ENCODE measurements at regions not wholly inside any gene's neighbourhood (a gene's known extent, or its start where the extent isn't known, plus 50 kb on each side); places are given as distances from the start of the nearest gene placed in this dataset.
"Not testable (repeated sequence)": the region's sequence is repeated elsewhere in the genome, so short reads cannot be mapped to it uniquely, and the experiment has no call there.

DNA sequence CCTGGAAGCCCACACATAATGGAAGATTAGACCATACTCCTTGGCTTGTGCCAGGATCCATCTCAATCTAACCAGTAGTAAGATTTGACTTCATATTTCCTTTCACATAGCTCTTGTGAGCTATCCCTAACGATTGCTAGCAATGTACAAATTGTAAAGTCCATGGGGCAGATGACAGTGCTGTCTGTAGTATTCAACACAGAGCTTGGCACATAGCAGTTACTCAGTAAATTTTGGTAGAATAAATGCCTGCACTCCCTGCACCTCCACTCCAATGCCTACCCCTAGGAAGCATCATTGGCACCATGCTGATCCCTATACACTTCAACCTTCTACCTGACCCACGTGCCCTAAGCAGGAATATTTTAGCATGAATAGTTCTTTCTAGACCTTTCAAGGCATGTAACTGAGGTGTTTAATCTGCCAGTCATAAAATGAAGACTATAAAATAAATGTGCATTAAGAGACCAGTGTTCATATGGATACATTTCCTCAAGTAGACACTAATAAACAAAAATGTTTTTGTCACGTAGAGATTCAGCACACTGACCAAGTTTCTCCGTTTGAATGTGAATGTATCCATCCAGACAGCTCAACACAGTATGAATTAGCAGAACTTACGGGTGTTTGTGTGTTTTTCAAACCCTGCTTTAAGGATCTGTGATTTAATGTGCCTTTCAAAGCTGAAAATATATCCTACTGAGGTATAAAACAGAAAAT, 98.8 kb downstream of the BMP4 start:
- DNase-seq, result no peak

DNA sequence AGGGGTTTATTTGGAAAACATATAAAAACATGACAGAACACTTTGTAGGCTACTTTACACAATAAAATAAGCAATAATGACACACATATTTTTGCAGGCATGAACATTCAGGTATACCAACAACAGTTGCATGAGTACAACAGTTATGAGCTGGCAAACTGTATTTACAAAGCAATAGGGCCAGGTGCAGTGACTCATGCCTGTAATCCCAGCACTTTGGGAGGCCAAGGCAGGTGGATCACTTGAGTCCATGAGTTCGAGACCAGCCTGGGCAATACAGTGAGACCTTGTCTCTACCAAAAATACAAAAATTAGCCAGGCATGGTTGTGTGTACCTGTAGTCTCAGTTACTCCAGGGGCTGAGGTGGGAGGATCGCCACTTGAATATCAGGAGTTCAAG, 101.1 kb downstream of the BMP4 start:
- DNase-seq, result no peak

DNA sequence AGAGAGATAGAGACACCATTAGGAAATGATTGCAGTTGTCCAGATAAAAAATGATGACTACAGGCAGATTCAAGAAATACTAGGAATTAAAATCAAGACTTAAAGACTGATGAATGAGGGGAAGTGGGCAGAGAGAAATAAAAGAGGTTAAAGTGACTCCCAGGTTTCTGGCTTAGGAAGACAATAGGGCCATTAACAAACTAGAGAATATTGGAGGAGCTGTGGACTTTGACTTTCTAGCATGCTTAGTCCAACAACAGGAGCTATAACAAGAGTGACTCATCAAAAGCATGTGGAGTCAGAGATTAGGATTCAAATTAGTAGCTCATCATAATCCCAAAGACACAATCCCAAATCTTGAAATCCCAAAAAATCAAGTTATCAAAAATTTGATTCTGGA, 101.5 kb downstream of the BMP4 start:
- no peak for DNase-seq

DNA sequence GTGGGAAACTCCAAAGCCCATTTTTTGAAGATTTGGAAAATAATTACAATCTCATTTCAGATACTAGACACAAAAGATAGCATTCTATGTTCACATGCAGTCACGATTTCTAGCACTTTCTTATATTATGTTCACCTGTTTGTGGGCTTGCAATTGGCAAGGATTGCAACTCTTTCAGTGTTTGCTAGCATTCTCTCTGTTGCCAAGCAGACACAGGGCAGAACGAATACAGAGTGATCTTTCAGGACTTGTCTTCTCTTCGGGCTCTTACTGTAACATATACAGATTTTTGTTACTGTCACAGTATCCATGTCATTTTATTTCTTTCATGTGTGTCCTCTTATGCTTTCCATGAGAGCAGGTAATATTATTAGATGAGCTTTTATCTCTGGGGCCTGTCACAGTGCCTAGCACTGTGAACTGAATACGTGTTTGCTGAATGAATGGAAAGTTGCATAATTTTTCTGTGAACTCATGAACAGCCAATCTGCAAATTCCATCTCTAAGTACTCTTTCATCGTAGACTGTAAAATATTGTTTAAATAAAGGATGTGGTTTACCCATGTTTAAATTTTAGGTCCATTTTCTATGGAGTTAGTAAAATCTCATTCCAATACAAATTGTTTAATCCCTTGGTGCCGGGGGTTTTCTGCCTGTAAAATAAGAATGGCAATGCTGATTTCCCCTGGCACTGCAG, 105.1 kb downstream of the BMP4 start:
- DNase-seq, result no peak

DNA sequence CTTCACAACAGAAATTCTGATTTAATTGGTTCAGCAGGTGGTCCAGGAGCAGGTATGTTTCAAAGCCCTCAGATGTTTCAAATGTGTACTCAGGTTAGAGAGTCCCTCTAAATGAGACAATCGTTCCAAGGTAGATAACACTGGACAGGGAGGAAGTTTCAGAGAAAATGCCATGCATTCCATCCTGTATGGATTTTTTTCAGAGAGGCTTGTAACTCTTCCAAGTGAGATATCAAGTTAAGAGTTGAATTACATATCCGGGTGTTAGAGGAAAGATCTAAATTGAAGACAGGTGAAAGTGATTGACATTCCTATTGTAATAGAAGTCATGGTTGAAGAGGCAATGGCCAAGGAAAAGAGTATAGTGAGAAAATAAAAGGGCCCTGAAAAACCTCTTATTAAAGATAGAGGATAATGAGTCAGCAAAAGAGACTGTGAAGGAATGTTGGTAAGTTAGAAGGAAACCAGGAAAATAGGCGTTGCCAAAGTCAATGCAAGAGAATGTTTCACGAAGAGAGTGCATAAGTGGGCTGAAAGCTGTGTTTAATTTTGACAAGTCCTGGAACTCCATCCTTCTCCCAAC, 105.8 kb downstream of the BMP4 start:
- no peak for DNase-seq

DNA sequence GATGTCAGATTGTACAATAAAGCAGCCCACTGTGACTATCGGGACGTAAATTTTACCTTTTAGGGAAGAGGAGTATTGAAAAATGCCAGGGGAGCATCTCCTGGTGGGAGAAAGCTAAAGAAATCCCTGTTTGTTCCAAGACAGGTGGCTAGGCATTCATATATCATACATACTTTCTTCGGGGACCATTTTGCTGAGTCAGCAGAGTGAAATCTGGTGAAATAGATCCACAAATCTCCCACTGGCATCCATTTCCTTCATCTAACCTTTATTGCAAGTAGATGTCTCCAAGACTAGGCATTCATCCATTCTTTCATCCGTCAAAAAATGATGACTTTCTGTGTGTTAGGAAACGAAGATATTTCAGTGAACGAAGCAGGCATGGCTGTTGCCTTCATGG, 107.1 kb downstream of the BMP4 start:
- no peak for DNase-seq

DNA sequence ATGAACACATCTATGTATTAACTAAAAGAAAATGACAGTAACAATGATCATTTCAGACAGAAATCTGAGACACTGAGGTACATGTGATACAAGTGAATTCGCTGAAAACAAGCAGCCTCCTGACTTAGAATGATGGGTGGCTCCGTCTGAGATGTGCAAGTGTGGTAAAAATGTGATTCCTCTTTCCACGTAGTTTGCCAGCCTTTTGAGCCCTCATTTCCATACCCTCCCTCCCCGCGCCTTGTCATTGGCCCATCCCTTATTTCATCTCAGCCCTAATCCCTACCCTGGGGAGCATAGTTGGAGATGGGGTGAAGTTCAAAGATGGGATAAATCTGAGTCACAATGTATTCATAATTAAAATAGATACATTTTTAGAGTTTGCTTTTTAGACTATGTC, 107.8 kb downstream of the BMP4 start:
- DNase-seq, result no peak

DNA sequence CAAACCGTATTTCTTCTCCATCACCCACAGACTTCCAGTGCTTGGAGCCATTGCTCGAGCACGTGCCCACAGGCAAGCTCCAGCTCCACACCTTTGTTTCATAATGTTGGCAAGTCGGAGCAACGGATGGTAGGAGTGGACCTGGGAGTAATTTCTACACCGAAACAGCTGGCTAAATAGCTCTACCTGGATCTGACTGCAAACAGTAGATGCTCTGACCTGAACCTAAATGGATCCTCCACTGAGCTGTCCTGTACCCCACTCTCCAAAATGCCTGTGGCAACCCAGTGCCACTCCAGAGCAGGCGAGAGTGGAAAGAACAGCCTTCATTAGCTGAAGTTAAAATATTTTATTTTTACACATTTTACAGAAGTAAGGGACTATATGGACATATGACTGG, 108.7 kb downstream of the BMP4 start:
- DNase-seq, result no peak

DNA sequence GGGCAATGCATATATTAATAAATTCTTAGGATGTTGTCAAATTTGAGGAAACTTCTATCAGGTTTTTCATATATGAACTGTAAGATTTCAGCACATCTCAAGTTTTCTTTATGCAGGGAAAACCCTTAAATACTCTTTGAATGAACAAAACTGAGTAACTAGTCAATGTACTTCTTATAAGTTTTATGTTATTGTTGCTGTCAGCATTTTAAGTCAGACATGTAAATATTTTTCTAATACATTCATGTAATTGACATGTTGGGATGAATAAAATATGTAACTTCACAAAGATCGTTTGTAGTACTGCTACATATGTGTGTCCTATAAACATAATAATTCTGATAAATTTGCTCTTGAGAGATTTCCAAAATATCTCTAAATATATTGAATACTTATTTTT, 109.6 kb downstream of the BMP4 start:
- DNase-seq, result no peak

DNA sequence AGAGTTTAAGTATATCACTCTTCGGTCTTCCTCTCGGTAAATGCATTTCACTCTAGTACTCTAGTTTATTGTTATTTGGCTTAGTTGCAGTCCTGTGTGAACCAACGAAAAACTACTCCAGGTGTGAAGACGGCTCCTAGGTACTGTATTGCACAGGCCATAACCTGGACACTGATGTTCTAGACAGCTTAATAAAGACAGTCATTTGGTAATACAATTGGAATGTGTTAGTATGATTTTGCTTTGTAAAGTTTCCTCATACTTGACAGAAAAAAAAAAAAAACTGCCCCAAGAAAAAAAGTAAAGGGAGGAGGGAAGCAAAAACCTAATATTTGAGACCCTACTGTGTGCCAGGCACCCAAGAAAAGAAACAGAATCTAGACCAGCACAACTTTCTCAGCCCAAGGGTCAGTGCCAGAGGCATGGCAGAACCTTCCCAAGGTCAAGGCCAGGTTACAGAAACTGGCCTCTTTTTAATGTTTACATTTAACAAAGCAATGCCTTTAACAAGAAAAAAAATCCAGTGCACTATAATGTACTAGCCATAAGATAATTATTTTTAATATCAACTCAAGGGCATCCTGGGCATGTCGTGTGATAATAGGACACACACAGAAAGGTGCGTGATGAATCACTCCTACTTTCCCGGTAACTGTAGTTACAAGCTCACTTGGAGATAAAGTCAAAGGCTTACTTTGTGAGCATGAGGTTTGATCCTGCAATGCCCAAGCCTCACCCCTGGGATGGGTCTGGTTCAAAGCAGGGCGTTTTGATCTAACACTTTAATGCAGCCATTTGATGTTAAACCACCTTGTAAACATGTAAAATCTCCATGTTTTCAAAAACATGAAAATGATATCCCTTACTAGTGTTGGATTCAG, 110.6 kb downstream of the BMP4 start:
- DNase-seq, result no peak

DNA sequence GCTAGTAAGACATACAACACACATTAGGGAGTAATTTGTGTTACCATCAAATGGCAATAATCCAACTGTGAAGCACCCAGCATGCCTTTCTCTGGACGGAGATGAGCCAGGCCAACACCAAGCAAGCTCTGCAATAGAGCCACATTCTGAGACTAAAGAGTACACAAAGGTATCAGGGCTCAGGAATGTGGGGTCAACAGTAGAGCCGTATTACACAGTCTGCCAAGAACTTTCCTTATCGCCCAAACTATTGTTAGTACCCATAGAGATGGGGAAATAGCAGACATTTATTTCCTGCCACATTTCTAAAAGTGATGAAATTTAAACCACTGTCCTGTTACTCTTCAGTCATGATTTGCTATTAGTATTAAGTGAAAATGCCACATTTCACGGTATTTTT, 113.7 kb downstream of the BMP4 start:
- no peak for DNase-seq

DNA sequence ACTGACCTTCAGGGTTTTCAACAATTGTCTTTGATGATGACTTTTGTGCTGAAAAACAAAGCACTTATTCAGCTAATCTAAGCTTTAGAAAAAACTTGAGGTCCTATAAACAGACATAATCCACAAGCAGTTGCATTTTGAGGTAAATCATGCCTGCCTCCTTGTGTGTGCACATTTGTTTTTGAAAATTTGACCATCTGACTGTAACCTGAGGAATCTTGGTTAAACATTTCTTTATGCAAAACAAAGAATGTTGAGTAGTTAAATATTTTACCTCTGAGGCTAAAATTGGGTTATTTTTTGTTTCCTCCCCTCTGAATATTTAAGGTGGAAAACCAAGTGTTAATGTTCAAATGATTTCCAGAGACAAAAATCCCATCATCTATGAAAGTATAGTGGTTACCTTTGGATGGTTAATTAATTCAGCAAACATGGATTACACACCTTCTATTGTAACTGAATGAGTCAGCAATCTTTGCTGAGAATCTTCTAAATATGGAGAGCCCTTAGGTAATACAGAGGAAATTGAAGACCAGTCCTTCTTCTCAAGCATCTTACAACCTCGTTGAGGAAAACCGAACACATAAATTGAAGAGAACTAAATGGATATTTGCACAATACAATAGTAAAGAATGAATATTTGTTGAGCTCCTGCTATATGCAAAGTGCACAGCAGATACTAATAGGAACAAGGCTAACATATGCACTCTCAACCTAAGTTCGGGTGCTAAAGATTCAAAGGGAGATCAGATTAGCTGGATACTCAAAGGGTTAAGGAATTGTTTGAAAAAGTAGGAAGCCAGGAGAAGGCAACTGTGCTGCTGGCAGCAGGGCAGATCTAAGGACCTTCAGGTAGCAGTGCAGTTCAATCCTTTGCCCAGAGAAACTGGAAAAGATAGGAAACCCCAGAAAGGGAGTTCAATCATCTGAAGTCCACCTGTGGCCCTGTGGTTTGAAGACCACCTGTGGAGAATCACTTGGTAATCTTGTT, 115.2 kb downstream of the BMP4 start:
- DNase-seq, result no peak

DNA sequence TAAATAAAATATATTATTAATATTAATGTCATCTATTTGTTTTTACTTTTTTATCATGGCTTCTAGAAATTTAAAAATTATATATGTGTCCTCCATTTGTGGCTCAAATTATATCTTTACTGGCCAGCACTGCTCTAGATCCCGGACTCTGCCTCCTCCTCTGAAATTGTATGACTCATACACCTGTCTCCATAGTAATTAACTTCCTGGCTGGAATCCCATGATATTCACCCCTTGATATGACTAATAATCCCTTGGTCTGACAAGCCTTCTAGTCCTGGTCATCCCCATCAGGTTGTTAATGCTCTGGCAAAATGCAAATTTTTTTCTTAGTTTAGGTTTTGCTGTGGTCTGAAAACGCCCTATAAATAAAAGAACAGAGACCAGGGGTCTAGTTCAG, 116.2 kb downstream of the BMP4 start:
- DNase-seq, result no peak

DNA sequence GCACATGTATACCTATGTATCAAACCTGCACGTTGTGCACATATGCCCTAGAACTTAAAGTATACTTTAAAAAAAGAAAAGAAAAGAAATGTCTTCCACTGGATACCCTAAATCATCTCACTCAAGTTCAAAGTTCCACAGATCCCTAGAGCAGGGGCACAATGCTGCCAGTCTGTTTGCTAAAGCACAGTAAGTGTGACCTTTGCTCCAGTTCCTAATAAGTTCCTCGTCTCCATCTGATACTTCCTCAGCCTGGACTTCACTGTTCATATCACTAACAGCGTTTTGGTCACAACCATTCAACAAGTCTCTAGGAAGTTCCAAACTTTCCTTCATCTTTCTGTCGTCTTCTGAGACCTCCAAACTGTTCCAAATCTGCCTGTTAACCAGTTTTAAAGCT, 118.3 kb downstream of the BMP4 start:
- DNase-seq, result no peak

DNA sequence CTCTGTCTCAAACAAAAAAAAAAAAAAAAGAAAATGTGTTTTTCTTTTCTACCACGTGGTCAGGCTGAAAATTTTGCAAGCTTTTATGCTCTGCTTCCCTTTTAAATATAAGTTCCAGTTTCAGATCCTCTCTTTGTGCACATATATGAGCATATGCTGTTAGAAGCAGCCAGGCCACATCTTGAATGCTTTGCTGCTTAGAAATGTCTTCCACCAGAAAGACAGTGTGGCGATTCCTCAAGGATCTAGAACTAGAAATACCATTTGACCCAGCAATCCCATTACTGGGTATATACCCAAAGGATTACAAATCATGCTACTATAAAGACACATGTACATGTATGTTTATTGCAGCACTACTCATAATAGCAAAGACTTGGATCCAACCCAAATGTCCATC, 119.0 kb downstream of the BMP4 start:
- not testable (repeated sequence) for DNase-seq

DNA sequence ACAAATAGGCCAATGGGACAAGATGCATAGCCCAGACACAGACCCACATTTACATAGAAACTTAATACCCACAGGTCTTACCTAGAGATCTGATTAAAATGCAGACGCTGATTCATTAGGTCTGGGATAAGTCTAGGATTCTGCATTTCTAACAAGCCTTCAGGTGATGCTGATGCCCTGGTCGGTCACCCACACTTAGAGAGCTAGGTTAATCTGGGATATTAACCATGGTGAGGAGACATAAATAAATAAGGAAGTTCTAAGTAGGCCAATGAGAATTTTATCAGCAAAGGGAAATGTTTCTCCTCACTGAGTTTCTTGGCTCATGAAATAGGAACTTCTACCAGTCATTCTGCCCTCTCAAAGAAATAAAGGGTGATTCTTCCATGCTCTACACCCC, 120.1 kb downstream of the BMP4 start:
- DNase-seq, result no peak

DNA sequence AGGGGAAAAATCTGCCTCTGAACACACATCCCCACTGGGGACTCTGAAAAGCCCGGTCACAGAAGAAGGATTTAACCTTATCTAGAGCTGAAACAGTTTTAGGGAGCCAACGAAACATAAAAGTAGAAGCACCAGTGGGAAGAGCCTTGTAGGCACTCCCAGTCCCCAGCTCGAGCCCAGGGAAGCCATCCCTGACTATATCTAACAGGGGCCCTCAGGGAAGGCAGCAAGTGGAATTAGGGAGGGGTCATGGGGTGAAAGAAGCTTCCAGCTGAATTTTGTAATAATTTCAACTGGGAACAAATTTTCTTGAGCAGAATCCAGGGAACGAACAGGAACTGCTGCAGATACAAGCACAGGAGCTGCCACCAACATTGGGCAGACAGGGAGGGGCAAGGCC, 127.8 kb downstream of the BMP4 start:
- DNase-seq, result no peak

DNA sequence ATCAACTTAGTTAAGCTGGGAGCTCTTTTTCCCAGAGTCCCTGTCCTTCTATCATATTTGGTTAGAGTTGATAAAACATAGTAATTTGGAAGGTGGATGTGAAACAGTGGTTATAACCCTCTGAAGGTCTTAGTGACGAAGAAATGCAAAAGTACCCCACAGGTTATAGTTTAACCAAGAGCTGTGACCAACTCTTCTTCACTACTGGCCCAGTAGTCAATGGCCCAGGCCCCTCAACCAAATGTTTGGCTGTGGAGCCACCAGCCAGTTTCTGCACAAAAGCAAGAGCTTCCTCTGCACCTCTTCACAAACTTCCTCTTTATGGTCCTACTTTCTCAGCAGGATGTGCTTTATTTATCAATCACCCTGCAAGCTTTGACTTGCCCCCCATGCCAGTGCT, 132.6 kb downstream of the BMP4 start:
- no peak for DNase-seq

DNA sequence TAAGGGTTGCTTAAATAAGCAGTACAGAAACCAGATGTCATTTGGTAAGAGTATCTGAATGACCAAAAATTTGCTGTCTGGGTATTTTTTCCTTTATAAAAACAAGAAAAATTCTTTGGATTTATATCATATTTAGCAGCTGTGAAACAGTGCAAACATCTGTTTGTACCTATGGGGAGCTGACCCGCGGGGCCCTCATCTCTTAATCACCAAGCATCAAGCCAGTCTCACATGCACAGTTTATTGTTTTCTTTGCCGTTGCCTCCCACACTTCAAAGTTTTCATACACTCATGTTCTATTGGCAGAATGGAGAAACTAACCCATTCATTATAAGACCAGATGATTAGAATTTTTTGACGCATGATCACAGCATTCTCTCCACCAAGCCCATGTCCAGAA, 142.2 kb downstream of the BMP4 start:
- DNase-seq, result no peak

DNA sequence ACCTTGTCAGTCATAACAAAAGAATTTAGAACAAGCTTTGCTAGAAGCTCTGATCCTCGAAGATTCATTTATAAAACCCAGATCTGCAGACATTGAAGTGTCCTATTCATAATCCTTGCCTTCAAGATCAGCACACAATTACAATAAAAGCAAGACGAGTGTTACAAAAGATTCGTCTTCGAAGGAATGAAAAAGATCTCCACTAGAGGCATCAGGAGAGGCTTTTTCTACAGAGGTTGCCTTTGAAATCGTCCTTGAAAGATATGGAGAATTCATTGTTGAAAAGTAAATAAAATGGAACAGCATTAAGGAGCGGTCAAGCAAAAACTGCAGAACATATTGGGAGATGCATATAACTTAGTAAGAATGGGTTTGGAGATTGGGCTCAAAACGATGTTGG, 146.4 kb downstream of the BMP4 start:
- DNase-seq, result no peak

DNA sequence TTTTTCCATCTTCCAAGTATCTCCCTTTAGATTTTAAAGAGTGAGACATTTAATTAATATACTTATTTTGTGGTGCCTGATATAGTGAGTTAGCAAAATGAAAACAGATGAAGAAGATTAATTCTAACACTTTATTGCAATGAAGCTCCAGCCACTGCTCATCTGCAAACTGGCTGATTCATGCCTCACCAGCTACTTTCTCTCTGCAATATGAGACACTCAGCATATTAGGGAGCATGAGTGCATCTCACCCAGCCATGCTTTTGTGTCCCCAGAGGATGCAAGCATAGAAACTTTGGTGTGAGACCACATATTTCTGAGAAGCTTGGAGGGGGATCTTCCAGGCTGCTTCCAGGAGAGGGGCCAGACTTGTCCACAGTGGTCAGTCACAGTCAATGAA, 148.6 kb downstream of the BMP4 start:
- no peak for DNase-seq

DNA sequence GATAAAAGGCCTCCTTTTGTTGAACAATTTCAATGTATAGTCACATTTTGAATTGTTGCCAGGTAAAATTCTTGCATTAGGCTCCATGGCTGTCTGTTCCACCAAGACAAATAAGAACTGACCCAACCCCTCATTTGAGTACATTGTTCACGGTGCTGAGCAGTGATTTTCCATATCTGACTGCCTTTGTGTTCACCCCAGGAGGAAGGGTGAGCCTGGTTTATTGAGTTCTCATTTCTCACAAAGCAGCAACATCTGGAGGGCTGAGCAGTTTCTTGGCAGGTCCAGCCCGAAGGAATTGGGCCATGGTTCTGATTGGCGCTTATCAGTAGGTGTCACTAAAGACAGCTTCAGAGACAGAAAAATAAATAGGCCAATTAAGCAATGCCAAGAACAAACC, 149.1 kb downstream of the BMP4 start:
- DNase-seq, result no peak

Measured in activated naive CD4-positive, alpha-beta T cell treated with anti-CD3 and anti-CD28 coated beads, Interleukin-2, amount 50 U/mL, for 16 hours (primary cell).